Thyroid gland (tissue), 4 donors: ENCODE measurements at regions not wholly inside any gene's neighbourhood (a gene's known extent, or its start where the extent isn't known, plus 50 kb on each side); places are given as distances from the start of the nearest gene placed in this dataset.

Source experiments
- CTCF ChIP-seq, 6 experiments: fragments of 200-600 bp in 3 of 6; fragments of 450-650 bp in 3 of 6; sonication (generic) in 3 of 6; IDR thresholded peaks; one replicate each; pipeline ENCODE4 v1.5.1; 2016 to 2019; ENCODE audit warnings: antibody characterized with exemption in 6 of 6, mild to moderate bottlenecking in 2 of 6, inconsistent platforms in 1 of 6, moderate library complexity in 1 of 6
- POLR2A ChIP-seq, 2 donors: fragments of 450-650 bp; IDR thresholded peaks; one replicate each; pipeline ENCODE4 v1.6.1; 2017; ENCODE audit warnings: antibody characterized with exemption in 2 of 2, mild to moderate bottlenecking in 2 of 2, moderate library complexity in 1 of 2

- TF ChIP-seq POLR2A (IDR thresholded peaks at IDR 0.05) = no peak
- no peak for TF ChIP-seq CTCF (IDR thresholded peaks at IDR 0.05)
Observed at GRCh38 chr10:43870968-43871439, 222.3 kb upstream of the ZNF32 start.
